Left lung (tissue), 4 donors: ENCODE measurements at regions not wholly inside any gene's neighbourhood (a gene's known extent, or its start where the extent isn't known, plus 50 kb on each side); places are given as distances from the start of the nearest gene placed in this dataset.
A peak's percentile ranks its signal among the peaks of the same experiment; 100 is the strongest.

Experiments used
- ATAC-seq: fragments of 200-7000 bp; cut with Tn5 transposase; one replicate; pipeline ENCODE4 v1.9.1; 2020; ENCODE audit warnings: moderate library complexity
- DNase-seq, 4 donors: peaks; one replicate each; pipeline ENCODE4 v3.0.0-alpha.2; 2013 to 2020
- H3K27ac ChIP-seq, 2 donors: fragments of 200-600 bp; sonication (generic) in 1 of 2; one replicate each; pipeline versions ENCODE4 v1.5.0 to v1.8.0; 2020 to 2021
- H3K27me3 ChIP-seq, 2 donors: fragments of 200-600 bp; sonication (generic) in 1 of 2; one replicate each; pipeline versions ENCODE4 v1.5.0 to v1.8.0; 2020 to 2021
- H3K36me3 ChIP-seq, 2 donors: fragments of 200-600 bp; sonication (generic) in 1 of 2; one replicate each; pipeline versions ENCODE4 v1.5.0 to v1.8.0; 2020 to 2021
- H3K4me1 ChIP-seq, 2 donors: fragments of 200-600 bp; one replicate each; pipeline ENCODE4 v1.8.0; 2021
- H3K4me3 ChIP-seq, 2 donors: fragments of 200-600 bp; sonication (generic) in 1 of 2; one replicate each; pipeline versions ENCODE4 v1.5.0 to v1.8.0; 2020 to 2021; ENCODE audit warnings: mild to moderate bottlenecking in 1 of 2
- H3K9me3 ChIP-seq, 2 donors: fragments of 200-600 bp; sonication (generic) in 1 of 2; one replicate each; pipeline versions ENCODE4 v1.5.0 to v1.8.0; 2020 to 2021
- intact Hi-C, 2 donors: fragments of 100-400 bp; cut with DNase I; formaldehyde crosslinking; loops; one replicate each; pipeline versions ENCODE4 v1.11.2 to v1.14.2; 2022
- TF ChIP-seq, protein P1 (sequence below), 2 donors: fragments of 200-600 bp; sonication (generic) in 1 of 2; IDR thresholded peaks; one replicate each; pipeline versions ENCODE4 v1.5.0 to v1.8.0; 2021; ENCODE audit warnings: antibody characterized with exemption in 2 of 2
- donor health status: DM: no; HTN: yes; CAD: no.
- donor health status: DM: no; HTN: no; CAD: no.

DNA sequence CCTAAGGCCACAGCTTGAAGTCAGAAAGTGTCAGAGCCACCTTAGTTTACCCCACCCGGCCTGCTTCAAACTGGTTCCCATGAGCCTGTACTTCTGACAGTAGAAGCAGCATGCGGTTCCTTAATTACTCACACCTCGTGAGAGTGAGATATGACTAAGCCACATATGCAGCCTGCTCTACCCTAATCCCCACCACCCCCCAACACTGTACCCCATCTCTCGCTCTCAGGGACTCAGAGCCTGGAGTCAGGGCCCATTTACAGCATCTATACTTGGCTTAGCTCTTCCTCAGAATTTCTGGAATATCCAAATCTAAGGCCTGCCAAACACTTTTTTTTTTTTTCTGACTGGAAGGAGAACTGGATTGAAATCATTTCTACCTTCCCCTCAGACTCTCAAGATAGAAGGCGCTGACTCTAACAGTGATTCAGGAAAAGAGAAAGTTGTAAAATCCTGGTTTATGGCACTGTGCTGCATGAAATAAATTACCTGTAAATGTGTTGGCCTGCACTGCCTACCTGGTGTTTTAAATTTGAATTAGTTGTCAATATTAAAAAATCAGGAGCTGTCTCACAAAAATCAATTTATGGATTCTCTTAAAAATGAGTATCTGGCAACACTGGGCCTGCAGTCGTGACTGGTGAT is 360.0 kb downstream of the RND3 start:
- intact Hi-C loops, result no loop called here
- ATAC-seq, result no peak
- TF ChIP-seq, protein P1, sequence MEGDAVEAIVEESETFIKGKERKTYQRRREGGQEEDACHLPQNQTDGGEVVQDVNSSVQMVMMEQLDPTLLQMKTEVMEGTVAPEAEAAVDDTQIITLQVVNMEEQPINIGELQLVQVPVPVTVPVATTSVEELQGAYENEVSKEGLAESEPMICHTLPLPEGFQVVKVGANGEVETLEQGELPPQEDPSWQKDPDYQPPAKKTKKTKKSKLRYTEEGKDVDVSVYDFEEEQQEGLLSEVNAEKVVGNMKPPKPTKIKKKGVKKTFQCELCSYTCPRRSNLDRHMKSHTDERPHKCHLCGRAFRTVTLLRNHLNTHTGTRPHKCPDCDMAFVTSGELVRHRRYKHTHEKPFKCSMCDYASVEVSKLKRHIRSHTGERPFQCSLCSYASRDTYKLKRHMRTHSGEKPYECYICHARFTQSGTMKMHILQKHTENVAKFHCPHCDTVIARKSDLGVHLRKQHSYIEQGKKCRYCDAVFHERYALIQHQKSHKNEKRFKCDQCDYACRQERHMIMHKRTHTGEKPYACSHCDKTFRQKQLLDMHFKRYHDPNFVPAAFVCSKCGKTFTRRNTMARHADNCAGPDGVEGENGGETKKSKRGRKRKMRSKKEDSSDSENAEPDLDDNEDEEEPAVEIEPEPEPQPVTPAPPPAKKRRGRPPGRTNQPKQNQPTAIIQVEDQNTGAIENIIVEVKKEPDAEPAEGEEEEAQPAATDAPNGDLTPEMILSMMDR (IDR thresholded peaks at IDR 0.05), result no peak

DNA sequence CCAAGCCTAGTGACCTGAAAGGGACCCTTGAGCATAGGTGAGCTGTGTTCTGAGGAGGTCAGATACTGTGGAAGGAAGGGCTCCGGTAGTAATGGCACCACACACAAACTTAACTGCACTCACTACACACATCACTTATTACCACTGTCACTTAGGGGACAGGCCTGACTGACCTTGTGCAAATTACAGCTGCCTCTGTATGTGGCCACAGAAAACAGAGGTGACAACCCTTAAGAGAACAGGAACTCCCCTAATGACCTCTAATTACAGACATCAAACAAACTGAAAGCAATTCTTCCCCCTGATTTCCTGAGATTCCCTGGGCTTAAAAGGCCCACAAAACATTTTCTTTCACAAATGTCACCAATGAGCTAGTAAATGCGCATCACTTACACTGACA is 360.6 kb downstream of the RND3 start:
- Histone ChIP-seq H3K4me1 (peaks cover 0 to 9% of the 10 kb centered on the region in 2 donors), H3K27ac (no peak overlapping the region), H3K4me3 (no peak overlapping the region), H3K9me3 (peaks cover 0 to 6% of the 10 kb centered on the region in 2 donors), H3K27me3 (no peaks in the 10 kb centered on the region), H3K36me3 (no peaks in the 10 kb centered on the region)
- DNase-seq (no peak), ATAC-seq (no peak)
- TF ChIP-seq, protein P1 (IDR thresholded peaks at IDR 0.05), result no peak
- intact Hi-C loops, result no loop called here

More for the DNA sequence above, 360.0 kb downstream of the RND3 start:
- no peak for DNase-seq
- no peak overlapping the region for H3K4me3 ChIP-seq
- no peaks in the 10 kb centered on the region for H3K36me3 ChIP-seq
- H3K27ac ChIP-seq, result no peak overlapping the region
- H3K9me3 ChIP-seq, result peaks cover 0 to 6% of the 10 kb centered on the region in 2 donors
- H3K4me1 ChIP-seq, result peaks cover 0 to 9% of the 10 kb centered on the region in 2 donors
- H3K27me3 ChIP-seq, result no peaks in the 10 kb centered on the region

DNA sequence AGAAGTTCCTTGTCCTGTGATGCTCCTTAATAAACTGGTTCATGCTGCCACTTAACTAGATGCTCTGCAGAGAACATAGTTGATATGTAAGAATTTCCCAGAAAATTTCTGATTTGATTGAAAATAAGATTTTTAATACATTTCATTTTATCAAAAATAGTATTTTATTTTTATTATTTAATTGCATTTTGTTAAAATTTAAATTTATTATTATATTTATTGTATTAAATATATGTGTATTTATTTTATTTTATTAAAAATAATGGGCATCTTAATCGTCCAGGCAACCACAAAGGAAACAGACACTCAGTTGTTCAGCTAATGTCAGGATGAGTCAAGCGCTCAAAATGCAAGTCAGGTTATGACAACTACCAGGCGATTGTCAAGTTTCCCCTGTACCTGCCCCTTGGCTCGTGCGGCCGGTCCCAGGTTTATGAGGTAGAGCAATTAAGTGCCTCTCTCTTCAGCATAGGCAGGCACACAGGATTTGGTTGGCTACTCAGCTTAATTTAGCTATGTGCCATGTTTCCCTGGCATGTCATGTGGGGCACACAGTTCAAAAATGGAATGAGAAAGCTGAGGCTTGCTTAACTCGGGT is 361.2 kb downstream of the RND3 start:
- Histone ChIP-seq H3K4me3 (no peak overlapping the region), H3K9me3 (peaks cover 0 to 6% of the 10 kb centered on the region in 2 donors), H3K36me3 (no peaks in the 10 kb centered on the region), H3K4me1 (peaks cover 0 to 9% of the 10 kb centered on the region in 2 donors), H3K27ac (no peak overlapping the region), H3K27me3 (no peaks in the 10 kb centered on the region)
- ATAC-seq (no peak), DNase-seq (peak in 1 of 4 donors; percentile 46)
- intact Hi-C loops, result no loop called here
- TF ChIP-seq, protein P1 (IDR thresholded peaks at IDR 0.05), result no peak

DNA sequence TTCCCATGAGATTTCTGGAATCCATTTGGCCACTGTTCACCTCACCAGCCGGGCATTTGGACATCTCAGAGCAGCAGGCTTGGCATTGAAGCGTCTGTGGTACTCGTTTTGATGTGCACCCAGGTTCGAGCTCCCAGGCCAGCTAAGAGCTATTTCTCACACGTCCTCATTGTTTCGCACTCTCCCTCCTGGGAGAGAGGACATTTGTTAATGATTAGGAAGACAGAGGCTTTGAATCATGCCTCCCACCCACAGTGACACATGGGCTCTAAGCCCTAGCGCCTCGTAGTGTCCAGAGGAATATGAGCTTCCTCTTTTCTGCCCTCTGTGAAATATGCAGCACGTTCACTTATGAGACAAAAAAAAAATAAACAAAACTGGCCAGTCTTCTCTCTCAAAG is 361.8 kb downstream of the RND3 start:
- Histone ChIP-seq H3K9me3 (peaks cover 0 to 6% of the 10 kb centered on the region in 2 donors), H3K27ac (no peak overlapping the region), H3K4me3 (no peak overlapping the region), H3K27me3 (no peaks in the 10 kb centered on the region), H3K4me1 (peaks cover 0 to 9% of the 10 kb centered on the region in 2 donors), H3K36me3 (no peaks in the 10 kb centered on the region)
- ATAC-seq, result peak; percentile 17
- no peak for DNase-seq
- TF ChIP-seq, protein P1 (IDR thresholded peaks at IDR 0.05), result no peak
- intact Hi-C loops, result no loop called here

DNA sequence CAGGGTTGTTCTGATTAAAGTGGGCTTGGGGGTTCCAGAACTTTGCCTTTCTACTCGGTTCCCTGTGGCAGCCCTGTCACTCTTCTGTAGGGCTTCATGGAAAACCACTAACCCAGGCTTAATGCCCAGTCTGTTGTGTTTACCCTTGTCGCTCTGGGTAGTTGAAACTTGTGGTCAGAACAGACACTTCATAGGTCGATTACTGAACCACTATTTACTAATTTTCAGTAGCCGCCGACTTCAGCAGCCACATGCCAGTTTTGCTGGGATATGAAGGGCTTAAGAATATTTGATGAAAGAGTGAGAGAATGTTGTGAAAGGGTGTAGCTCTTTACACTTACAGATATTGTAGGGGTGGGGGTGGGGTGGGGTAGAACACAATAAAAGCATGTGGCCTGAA is 362.3 kb downstream of the RND3 start:
- no peak overlapping the region for H3K4me3 ChIP-seq
- peak in 1 of 4 donors; percentile 40 for DNase-seq

More for the DNA sequence above, 362.3 kb downstream of the RND3 start:
- Histone ChIP-seq H3K4me1 (peaks cover 0 to 11% of the 10 kb centered on the region in 2 donors), H3K36me3 (no peaks in the 10 kb centered on the region), H3K9me3 (peaks cover 0 to 6% of the 10 kb centered on the region in 2 donors), H3K27ac (no peak overlapping the region), H3K27me3 (no peaks in the 10 kb centered on the region)
- peak; percentile 91 for ATAC-seq
- intact Hi-C loops, result no loop called here
- TF ChIP-seq, protein P1 (IDR thresholded peaks at IDR 0.05), result no peak
